Ovary (tissue), 3 donors: ENCODE measurements at regions not wholly inside any gene's neighbourhood (a gene's known extent, or its start where the extent isn't known, plus 50 kb on each side); places are given as distances from the start of the nearest gene placed in this dataset.

Source experiments
- CTCF ChIP-seq, 3 donors: fragments of 450-650 bp in 2 of 3; fragments of 200-600 bp in 1 of 3; IDR thresholded peaks; one replicate each; pipeline versions ENCODE4 v1.5.1 to v1.8.0; 2016 to 2022; ENCODE audit warnings: antibody characterized with exemption in 3 of 3, mild to moderate bottlenecking in 1 of 3
- POLR2A ChIP-seq: fragments of 450-650 bp; IDR thresholded peaks from one replicate; pipeline ENCODE4 v1.6.1; 2017; ENCODE audit warnings: antibody characterized with exemption, mild to moderate bottlenecking, moderate library complexity
- donor health status: DM: no; HTN: no; CAD: no.

GRCh38 chr1:114215436-114215835, 61.8 kb upstream of the SYT6 start:
- no peak for TF ChIP-seq POLR2A
- TF ChIP-seq CTCF (IDR thresholded peaks at IDR 0.05): no peak
